ENCODE measurements at regions not wholly inside any gene's neighbourhood (a gene's known extent, or its start where the extent isn't known, plus 50 kb on each side); places are given as distances from the start of the nearest gene placed in this dataset. TPM values are rescaled to one million over a fixed set of nuclear protein-coding genes. Genes with fewer than 3 reads are reported as not detected.
A peak's percentile ranks its signal among the peaks of the same experiment; 100 is the strongest.

DNA sequence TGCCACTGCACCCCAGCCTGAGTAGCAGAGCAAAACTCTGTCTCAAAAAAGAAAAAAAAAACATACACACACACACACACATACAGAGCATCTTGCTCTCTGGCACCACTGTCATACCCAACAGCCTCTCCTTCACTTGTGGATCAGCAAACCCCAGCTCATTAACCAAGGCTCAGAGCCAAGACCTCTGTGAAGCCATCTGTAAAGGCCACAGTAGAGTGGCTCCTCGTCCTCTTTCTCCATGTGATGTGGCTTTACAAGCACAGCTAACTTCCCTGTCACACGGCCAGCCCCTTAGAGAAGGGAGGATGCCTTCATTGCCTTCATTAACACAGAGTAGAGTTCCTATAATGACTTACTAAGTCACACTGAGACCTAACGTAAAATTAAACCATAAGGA, 62.7 kb upstream of the LSM14A start:
- ChIA-PET POLR2A (no interaction called here), CTCF (interaction anchor here (0.9 to 1.2 kb wide), 2 partner anchors 11 to 332 kb away, joined by 3 to 4 read pairs; no protein-coding TSS in a partner anchor)
- no peak for DNase-seq (ENCODE audit: low read depth, low spot score)
- Histone ChIP-seq H3K27me3 (ENCODE audit: control insufficient read depth, insufficient read depth, low read length) (no peaks in the 10 kb centered on the region), H3K27ac (ENCODE audit: low read depth, low read length) (no peak overlapping the region), H3K4me3 (ENCODE audit: low read depth, low read length) (no peak overlapping the region), H3K9me3 (ENCODE audit: control insufficient read depth, insufficient read depth, low read length) (no peaks in the 10 kb centered on the region)
- TF ChIP-seq, protein P1, sequence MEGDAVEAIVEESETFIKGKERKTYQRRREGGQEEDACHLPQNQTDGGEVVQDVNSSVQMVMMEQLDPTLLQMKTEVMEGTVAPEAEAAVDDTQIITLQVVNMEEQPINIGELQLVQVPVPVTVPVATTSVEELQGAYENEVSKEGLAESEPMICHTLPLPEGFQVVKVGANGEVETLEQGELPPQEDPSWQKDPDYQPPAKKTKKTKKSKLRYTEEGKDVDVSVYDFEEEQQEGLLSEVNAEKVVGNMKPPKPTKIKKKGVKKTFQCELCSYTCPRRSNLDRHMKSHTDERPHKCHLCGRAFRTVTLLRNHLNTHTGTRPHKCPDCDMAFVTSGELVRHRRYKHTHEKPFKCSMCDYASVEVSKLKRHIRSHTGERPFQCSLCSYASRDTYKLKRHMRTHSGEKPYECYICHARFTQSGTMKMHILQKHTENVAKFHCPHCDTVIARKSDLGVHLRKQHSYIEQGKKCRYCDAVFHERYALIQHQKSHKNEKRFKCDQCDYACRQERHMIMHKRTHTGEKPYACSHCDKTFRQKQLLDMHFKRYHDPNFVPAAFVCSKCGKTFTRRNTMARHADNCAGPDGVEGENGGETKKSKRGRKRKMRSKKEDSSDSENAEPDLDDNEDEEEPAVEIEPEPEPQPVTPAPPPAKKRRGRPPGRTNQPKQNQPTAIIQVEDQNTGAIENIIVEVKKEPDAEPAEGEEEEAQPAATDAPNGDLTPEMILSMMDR (IDR thresholded peaks at IDR 0.05; ENCODE audit: low read depth, low read length), result no peak

DNA sequence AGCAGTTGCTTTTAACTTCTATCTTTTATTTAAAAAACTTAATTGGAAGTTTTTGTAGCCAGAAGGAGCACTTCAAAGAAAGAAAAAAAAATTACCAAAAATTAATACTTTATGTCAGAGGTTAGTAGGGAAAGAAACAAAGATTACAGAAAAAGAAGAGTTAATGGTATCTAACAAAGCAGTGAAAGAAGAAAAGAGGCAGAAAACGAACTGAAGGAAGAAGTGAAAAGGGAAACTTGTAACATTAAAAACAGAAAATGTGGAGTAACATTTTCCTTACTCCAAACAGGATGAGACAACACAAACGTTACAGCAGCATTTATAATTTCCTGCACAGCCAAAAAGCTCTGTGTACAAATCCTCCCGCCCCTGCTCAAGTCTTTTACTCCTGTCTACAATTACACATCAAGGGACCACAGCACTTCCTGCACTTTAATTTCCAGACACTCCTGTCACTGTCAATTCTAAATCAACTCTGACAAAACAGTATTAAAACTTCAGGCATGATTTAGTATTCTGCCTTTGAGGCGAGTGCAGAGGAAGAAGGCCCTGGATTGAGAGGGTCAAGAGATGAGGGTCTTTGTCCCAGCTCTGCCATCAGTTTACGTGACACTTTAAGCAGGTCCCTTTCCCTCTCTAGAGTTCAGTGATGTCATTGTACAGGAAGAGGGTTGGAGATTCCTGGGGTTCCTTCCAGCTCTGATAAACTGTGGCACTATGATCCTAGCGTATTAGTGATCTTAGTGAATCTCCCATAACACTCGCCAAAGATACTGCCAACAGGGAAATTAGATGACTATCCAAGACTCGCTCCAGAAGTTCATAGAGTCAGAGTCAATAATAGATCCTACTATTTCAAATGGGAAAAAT, 53.2 kb upstream of the LSM14A start:
- POLR2A ChIA-PET, result no interaction called here
- CTCF ChIA-PET, result interaction anchor here (0.7 to 5.3 kb wide), 6 partner anchors 8 to 341 kb away, joined by 3 to 61 read pairs (median 6); no protein-coding TSS in a partner anchor
- H3K27ac ChIP-seq (ENCODE audit: low read depth, low read length), result no peak overlapping the region
- DNase-seq (ENCODE audit: low read depth, low spot score), result no peak
- H3K27me3 ChIP-seq (ENCODE audit: control insufficient read depth, insufficient read depth, low read length), result peaks cover 3% of the 10 kb centered on the region
- TF ChIP-seq, protein P1 (IDR thresholded peaks at IDR 0.05; ENCODE audit: low read depth, low read length), result no peak
- H3K4me3 ChIP-seq (ENCODE audit: low read depth, low read length), result no peak overlapping the region
- no peaks in the 10 kb centered on the region for H3K9me3 ChIP-seq (ENCODE audit: control insufficient read depth, insufficient read depth, low read length)

DNA sequence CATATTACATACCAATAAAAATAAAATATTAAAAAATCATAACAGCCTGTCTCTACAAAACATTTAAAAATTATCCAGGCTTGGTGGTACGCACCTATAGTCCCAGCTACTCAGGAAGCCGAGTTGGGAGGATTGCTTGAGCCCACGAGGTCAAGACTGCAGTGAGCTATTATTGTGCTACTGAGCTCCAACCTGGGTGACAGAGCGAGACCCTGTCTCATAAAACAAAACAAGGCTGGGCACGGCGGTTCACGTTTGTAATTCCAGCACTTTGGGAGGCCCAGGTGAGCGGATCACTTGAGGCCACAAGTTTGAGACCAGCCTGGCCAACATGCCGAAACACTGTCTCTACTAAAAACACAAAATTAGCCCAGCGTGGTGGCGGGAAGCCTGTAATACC, 52.2 kb upstream of the LSM14A start:
- no peak overlapping the region for H3K27ac ChIP-seq (ENCODE audit: low read depth, low read length)
- ChIA-PET POLR2A (no interaction called here), CTCF (interaction anchor here (0.8 to 5.3 kb wide), 6 partner anchors 9 to 342 kb away, joined by 3 to 61 read pairs (median 6); no protein-coding TSS in a partner anchor)
- H3K9me3 ChIP-seq (ENCODE audit: control insufficient read depth, insufficient read depth, low read length), result no peaks in the 10 kb centered on the region
- DNase-seq (ENCODE audit: low read depth, low spot score), result no peak
- TF ChIP-seq, protein P1 (IDR thresholded peaks at IDR 0.05; ENCODE audit: low read depth, low read length), result no peak
- H3K27me3 ChIP-seq (ENCODE audit: control insufficient read depth, insufficient read depth, low read length), result peaks cover 9% of the 10 kb centered on the region
- H3K4me3 ChIP-seq (ENCODE audit: low read depth, low read length), result no peak overlapping the region

DNA sequence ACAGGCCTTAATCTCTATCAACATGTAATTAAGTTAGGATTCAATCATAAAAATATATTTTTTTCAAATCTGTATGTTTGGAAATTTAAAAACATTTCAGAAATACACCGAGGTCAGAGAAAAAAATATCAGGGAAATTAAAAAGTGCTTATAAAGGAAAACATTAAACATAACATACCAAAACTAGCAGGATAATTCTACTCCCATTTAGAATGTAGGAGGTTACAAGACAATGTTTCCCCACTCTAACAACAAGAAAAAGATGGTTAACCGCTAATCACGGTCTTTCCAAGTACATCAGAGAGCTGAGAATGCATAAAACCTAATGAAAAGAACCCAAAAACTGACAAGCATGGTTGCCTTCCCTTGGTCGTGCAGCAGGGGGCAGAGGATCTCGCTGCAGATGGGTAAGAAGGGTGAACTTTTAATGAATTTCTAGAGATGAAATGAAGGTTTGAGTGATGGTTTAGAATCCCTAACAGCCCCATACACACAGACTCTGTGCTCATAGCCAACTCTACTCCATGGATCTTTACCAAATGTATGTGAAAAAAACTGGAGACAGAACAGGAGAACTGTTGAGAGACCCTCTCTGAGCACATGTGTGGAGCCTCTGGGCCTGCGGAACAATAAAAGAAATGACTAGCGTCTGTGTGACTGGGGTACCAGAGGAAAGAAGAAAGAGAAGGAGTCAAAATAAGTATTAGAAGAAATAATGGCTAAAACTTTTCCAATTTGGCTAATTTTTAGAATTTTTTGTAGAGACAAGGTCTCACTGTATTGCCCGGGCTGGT, 51.3 kb upstream of the LSM14A start:
- Histone ChIP-seq H3K27ac (ENCODE audit: low read depth, low read length) (no peak overlapping the region), H3K27me3 (ENCODE audit: control insufficient read depth, insufficient read depth, low read length) (peaks cover 9% of the 10 kb centered on the region), H3K9me3 (ENCODE audit: control insufficient read depth, insufficient read depth, low read length) (no peaks in the 10 kb centered on the region), H3K4me3 (ENCODE audit: low read depth, low read length) (no peak overlapping the region)
- ChIA-PET POLR2A (no interaction called here), CTCF (interaction anchor here (0.6 to 5.3 kb wide), 12 partner anchors 9 to 1011 kb away, joined by 3 to 61 read pairs (median 4); no protein-coding TSS in a partner anchor)
- DNase-seq (ENCODE audit: low read depth, low spot score), result peak; percentile 20
- TF ChIP-seq, protein P1 (IDR thresholded peaks at IDR 0.05; ENCODE audit: low read depth, low read length), result peak; percentile 91

Small RNAs in the stretch of these regions (small RNA-seq; reads per million reads assigned to genes)
- gene RN7SL150P (ENCODE audit: insufficient read length, low read depth) (not detected), gene RPS4XP23 (ENCODE audit: insufficient read length, low read depth) (not detected)
